GM18505 (cell line): ENCODE measurements at regions not wholly inside any gene's neighbourhood (a gene's known extent, or its start where the extent isn't known, plus 50 kb on each side); places are given as distances from the start of the nearest gene placed in this dataset.

ENCODE experiments used
- ATAC-seq: cut with Tn5 transposase; IDR thresholded peaks from one replicate; pipeline ENCODE4 v1.9.1; 2021; ENCODE audit not compliant: unreplicated experiment
- POLR2A ChIP-seq: IDR thresholded peaks from 4 replicates; pipeline ENCODE4 v1.6.1; 2011; ENCODE audit warnings: borderline replicate concordance; ENCODE audit not compliant: insufficient read depth, insufficient read length; ENCODE audit errors: extremely low read depth

DNA sequence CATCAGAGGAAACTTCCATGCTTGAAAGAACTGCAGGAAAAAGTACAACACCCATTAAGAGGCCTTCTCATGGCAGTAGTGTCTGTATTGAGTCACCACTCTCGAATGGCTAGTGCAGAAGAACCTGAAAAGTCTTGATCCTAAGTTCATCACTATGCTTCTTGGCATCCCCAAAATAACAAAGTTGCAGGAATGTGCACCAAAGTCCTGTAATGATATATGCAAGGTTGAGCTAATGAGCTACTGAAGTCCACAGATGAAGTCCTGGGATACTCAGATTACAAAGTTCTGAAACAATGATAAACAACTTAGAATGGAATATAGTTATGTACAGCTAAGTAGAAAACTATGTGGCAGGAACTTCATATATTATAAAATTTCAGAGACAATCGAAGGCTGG, 545.4 kb downstream of the FOXG1 start:
- no peak for ATAC-seq

GRCh38 chr14:29316936-29317335, 550.3 kb downstream of the FOXG1 start:
- no peak for ATAC-seq
- TF ChIP-seq POLR2A, result no peak

More for the DNA sequence above, 545.4 kb downstream of the FOXG1 start:
- TF ChIP-seq POLR2A, result no peak

GRCh38 chr14:29317423-29317822, 550.8 kb downstream of the FOXG1 start:
- no peak for ATAC-seq
- TF ChIP-seq POLR2A, result no peak

DNA sequence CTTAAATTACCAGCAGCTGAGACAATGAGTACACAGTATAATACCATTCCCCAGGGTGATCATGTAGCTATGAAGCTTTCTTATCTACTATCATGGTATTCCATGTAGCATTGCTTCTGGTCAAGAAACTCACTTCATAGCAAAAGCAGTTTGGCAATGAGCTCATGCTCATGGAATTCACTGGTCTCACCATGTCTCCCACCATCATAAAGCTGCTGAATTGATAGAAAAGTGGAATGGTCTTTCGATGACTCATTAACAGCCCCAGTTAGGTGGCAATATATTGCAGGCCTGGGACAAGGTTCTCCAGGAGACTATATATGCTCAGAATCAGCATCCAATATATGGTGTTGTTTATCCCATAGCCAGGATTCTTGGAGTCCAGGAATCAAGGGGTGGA, 553.7 kb downstream of the FOXG1 start:
- no peak for ATAC-seq
- TF ChIP-seq POLR2A, result no peak

GRCh38 chr14:29321646-29322045, 555.1 kb downstream of the FOXG1 start:
- TF ChIP-seq POLR2A, result no peak
- no peak for ATAC-seq

DNA sequence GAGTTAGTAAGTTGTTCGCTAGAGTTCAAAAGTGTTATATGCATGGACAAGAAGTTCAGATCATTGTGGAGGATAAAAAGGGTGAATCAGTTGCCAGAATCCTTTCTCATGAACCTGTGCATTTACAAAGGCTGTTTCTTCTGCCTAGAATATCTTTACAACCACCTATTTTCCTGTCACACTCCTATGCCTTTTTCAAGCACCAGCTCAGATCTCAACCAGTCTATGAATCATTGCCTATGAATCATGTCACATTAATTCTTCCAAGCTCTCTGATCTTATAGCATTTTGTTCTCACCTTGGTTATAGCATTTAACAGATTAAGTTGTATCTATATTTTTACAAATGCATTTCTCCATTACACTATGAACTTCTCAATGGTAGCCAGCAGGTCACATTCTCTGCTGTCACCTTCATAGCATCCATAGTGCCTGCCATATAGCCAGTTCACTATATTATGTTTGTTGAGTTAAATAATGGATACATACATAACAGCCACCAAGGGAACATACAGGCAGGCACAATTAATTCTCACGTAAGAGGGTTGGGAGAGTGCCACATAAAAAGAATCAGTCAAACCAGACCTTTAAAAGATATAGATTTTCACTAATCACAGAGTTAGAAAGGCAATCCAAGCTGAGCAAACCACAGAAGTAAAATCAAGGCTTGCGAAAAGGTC, 573.0 kb downstream of the FOXG1 start:
- no peak for ATAC-seq
- no peak for TF ChIP-seq POLR2A

GRCh38 chr14:29348504-29348903, 579.1 kb downstream of the PRKD1 start:
- ATAC-seq, result no peak
- no peak for TF ChIP-seq POLR2A

DNA sequence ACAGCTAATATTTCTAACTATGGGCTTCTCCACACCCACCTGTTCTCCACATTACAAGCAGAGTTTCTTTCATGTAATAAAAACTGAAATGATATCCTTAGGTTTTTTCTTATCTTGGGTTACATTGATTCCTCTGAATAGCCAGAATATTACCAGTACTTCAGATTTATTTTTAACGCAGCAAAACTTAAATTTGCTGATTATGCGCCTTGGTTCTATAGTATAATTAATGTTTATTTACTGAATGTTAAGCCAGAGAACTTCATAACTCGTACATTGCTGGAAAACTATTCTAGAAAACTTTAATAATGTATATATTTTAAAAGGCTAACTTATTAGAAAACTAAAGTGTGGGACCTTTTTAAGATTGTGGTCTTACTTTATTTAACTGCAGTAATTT, 577.2 kb downstream of the PRKD1 start:
- no peak for ATAC-seq
- no peak for TF ChIP-seq POLR2A

- ATAC-seq, result no peak
- no peak for TF ChIP-seq POLR2A
These were observed 575.5 kb downstream of the PRKD1 start for GRCh38 chr14:29351996-29352705.

DNA sequence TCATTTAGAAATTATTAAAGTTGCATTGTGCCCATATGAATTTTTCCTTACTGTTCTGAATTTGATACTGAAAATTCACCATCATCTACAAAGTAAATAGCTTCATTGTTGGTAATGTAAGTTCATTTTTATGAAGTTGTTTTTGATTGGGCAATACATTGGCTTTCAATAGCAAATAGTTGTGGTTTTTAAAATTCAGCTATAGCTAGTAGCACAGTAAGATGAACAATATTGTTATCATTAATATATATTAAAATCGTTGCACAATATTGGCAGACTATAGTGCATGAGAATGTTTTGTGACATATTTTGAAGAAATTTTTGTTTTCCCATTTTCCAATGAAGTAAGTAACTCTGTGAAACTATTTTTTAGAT, 575.0 kb downstream of the PRKD1 start:
- no peak for ATAC-seq
- TF ChIP-seq POLR2A, result no peak

DNA sequence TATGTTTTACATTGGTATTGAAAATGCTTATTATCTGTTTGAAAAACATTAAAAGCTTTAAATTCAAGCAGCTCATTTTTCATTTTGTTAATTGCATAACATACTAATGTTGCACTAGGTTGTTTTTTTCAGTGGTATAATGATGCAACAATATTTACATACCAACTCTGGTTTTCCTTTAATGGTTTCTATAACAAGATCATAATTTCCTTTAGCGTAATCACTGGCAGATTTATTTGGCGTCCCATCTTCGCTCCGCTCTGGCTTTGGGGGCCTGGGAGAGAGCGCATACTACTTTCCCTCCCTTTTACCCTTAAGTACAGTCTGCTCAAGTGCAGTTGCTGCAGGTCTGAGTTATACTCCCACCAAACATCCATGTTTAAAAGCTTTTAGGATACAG, 574.1 kb downstream of the PRKD1 start:
- TF ChIP-seq POLR2A, result no peak
- ATAC-seq, result no peak

- ATAC-seq, result no peak
- TF ChIP-seq POLR2A, result no peak
These were observed 573.2 kb downstream of the PRKD1 start for GRCh38 chr14:29354486-29354885.

DNA sequence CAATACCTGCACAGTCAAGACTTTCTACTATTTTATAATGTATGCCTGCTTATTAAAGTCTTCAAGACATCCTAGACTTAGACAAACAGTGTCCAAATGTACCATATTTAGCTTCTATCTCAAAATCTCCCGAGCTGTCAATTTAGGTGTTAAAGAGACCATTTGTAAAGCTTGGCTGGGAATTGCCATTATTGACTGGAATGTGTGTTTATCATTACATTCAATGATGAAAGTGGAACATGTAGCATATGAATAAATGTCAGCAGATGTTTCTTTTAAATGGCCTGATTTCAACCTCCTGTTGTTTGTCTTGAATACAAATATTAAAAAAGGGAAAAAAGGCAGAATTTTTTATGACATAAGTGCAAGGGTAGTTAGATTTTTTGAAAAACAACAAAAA, 572.3 kb downstream of the PRKD1 start:
- ATAC-seq, result no peak
- no peak for TF ChIP-seq POLR2A

DNA sequence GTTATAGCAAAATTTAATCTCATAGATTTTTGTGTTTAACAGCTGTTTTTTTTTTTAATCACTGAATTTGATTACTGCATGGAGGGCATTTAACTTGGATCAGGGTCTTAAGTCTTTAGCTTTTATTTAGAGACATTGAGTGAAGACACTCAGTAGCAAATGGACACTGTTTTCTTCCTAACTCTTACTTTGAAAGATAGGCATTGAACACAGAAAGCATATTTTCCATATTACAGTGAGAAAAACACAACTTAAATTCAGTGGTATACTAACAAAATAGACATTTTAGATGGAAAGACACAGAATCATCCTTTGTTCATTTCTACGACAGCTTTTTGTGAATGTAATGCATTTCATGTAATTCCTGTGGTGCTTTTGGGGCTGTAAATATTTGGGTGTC, 571.8 kb downstream of the PRKD1 start:
- TF ChIP-seq POLR2A, result no peak
- no peak for ATAC-seq
